Neural progenitor cell (in vitro differentiated cells): ENCODE measurements at regions not wholly inside any gene's neighbourhood (a gene's known extent, or its start where the extent isn't known, plus 50 kb on each side); places are given as distances from the start of the nearest gene placed in this dataset.

Experiments used
- DNase-seq: peaks from one replicate; pipeline ENCODE4 v3.0.0-alpha.2; 2016; ENCODE audit warnings: low spot score
- H2AFZ ChIP-seq: fragments of 200-600 bp; sonication (generic); replicated peaks from 2 replicates; pipeline ENCODE4 v1.6.1; 2016; ENCODE audit warnings: antibody characterized with exemption
- H3F3A ChIP-seq: fragments of 200-600 bp; sonication (generic); 2 replicates; pipeline ENCODE4 v1.6.1; 2016; ENCODE audit warnings: antibody characterized with exemption, low read depth
- H3K27ac ChIP-seq: fragments of 200-600 bp; sonication (generic); 2 replicates; pipeline ENCODE4 v1.5.1; 2016; ENCODE audit warnings: mild to moderate bottlenecking
- H3K27me3 ChIP-seq: fragments of 200-600 bp; sonication (generic); 2 replicates; pipeline ENCODE4 v1.6.1; 2016; ENCODE audit warnings: mild to moderate bottlenecking, moderate library complexity
- H3K36me3 ChIP-seq: fragments of 200-600 bp; sonication (generic); 2 replicates; pipeline ENCODE4 v1.5.1; 2016
- H3K4me1 ChIP-seq: fragments of 200-600 bp; sonication (generic); 2 replicates; pipeline ENCODE4 v1.6.1; 2016; ENCODE audit warnings: mixed run types
- H3K4me2 ChIP-seq: fragments of 200-600 bp; sonication (generic); 2 replicates; pipeline ENCODE4 v1.6.1; 2016
- H3K4me3 ChIP-seq: fragments of 200-600 bp; sonication (generic); 2 replicates; pipeline ENCODE4 v1.5.1; 2016
- H3K79me2 ChIP-seq: fragments of 200-600 bp; sonication (generic); 2 replicates; pipeline ENCODE4 v1.6.1; 2016; ENCODE audit warnings: low read depth
- H3K9ac ChIP-seq: fragments of 200-600 bp; sonication (generic); 2 replicates; pipeline ENCODE4 v1.6.1; 2016
- H3K9me3 ChIP-seq: fragments of 200-600 bp; sonication (generic); 2 replicates; pipeline ENCODE4 v1.5.1; 2016; ENCODE audit warnings: low read depth
- H4K20me1 ChIP-seq: fragments of 200-600 bp; sonication (generic); 2 replicates; pipeline ENCODE4 v1.6.1; 2016; ENCODE audit warnings: low read depth
- H3K27ac Mint-ChIP-seq: 3 replicates; pipeline ENCODE4 v1.8.0; 2021; ENCODE audit warnings: mixed read lengths
- H3K27me3 Mint-ChIP-seq: 2 replicates; pipeline ENCODE4 v1.8.0; 2022; ENCODE audit warnings: low read depth, mild to moderate bottlenecking, inconsistent platforms, moderate library complexity, mixed read lengths; ENCODE audit not compliant: insufficient read depth
- H3K36me3 Mint-ChIP-seq: 3 replicates; pipeline ENCODE4 v1.8.0; 2021; ENCODE audit warnings: mixed read lengths
- H3K4me1 Mint-ChIP-seq: 3 replicates; pipeline ENCODE4 v1.8.0; 2021; ENCODE audit warnings: mixed read lengths
- H3K4me3 Mint-ChIP-seq: 3 replicates; pipeline ENCODE4 v1.8.0; 2021; ENCODE audit warnings: mild to moderate bottlenecking, moderate library complexity, mixed read lengths
- H3K9me3 Mint-ChIP-seq: 3 replicates; pipeline ENCODE4 v1.8.0; 2020; ENCODE audit warnings: mixed read lengths
- EZH2 ChIP-seq: fragments of 200-600 bp; sonication (generic); IDR thresholded peaks from 2 replicates; pipeline ENCODE4 v1.6.1; 2017; ENCODE audit warnings: antibody characterized with exemption, mild to moderate bottlenecking, moderate library complexity
- EZH2phosphoT487 ChIP-seq: fragments of 200-600 bp; sonication (generic); IDR thresholded peaks from 2 replicates; pipeline ENCODE4 v1.6.1; 2017; ENCODE audit warnings: antibody characterized with exemption
- TF ChIP-seq, protein P1 (sequence below): fragments of 200-600 bp; sonication (generic); IDR thresholded peaks from 2 replicates; pipeline ENCODE4 v1.5.1; 2017; ENCODE audit warnings: antibody characterized with exemption, mild to moderate bottlenecking

DNA sequence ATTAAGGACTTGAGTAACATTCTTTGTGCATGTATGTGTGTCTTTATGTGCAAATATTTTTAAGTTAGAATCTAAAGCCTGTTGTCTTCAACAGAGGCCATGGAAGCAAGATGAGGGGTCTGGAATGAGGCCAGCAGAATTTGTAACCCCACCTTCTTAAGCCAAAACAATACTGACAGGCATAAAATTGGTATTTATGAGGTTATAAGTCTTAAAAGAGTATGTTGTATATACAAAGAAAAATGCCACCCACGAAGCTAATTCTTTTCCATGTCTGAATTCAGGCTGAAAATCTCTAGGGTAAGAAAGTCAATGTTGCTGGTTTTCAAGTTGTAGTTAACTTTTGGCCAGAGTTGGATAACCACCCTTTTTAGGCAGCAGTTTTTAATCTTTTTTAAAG is 86.2 kb upstream of the TMTC1 start:
- Histone ChIP-seq H3F3A (no peaks in the 10 kb centered on the region), H3K27ac (no peak overlapping the region), H3K36me3 (no peaks in the 10 kb centered on the region), H3K9me3 (no peaks in the 10 kb centered on the region), H3K27me3 (no peaks in the 10 kb centered on the region), H3K4me2 (no peak overlapping the region), H2AFZ (no peak overlapping the region), H3K9ac (no peak overlapping the region), H3K4me3 (no peak overlapping the region), H3K79me2 (no peaks in the 10 kb centered on the region), H3K4me1 (no peaks in the 10 kb centered on the region), H4K20me1 (no peaks in the 10 kb centered on the region)
- no peak overlapping the region for H3K4me3 Mint-ChIP-seq
- TF ChIP-seq, protein P1, sequence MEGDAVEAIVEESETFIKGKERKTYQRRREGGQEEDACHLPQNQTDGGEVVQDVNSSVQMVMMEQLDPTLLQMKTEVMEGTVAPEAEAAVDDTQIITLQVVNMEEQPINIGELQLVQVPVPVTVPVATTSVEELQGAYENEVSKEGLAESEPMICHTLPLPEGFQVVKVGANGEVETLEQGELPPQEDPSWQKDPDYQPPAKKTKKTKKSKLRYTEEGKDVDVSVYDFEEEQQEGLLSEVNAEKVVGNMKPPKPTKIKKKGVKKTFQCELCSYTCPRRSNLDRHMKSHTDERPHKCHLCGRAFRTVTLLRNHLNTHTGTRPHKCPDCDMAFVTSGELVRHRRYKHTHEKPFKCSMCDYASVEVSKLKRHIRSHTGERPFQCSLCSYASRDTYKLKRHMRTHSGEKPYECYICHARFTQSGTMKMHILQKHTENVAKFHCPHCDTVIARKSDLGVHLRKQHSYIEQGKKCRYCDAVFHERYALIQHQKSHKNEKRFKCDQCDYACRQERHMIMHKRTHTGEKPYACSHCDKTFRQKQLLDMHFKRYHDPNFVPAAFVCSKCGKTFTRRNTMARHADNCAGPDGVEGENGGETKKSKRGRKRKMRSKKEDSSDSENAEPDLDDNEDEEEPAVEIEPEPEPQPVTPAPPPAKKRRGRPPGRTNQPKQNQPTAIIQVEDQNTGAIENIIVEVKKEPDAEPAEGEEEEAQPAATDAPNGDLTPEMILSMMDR, result no peak
- TF ChIP-seq EZH2phosphoT487 (no peak), EZH2 (no peak)
- H3K27me3 Mint-ChIP-seq, result no peaks in the 10 kb centered on the region
- H3K27ac Mint-ChIP-seq, result no peak overlapping the region
- peaks cover 4% of the 10 kb centered on the region for H3K4me1 Mint-ChIP-seq
- no peaks in the 10 kb centered on the region for H3K36me3 Mint-ChIP-seq
- no peak for DNase-seq
- H3K9me3 Mint-ChIP-seq, result no peaks in the 10 kb centered on the region

DNA sequence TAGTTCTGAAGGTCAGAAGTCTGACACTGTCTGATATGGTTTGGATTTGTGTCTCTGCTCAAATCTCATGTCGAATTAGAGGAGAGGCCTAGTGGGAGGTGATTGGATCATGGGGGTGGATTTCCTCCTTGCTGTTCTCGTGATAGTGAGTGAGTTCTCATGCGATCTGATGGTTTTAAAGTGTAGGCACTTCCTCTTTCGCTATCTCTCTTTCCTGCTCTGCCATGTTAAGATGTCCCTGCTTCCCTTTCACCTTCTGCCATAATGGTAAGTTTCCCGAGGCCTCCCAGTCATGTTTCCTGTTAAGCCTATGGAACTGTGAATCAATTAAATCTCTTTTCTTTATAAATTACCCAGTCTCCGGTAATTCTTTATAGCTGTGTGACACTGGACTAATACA is 84.1 kb upstream of the TMTC1 start:
- Histone ChIP-seq H4K20me1 (no peaks in the 10 kb centered on the region), H3F3A (no peaks in the 10 kb centered on the region), H2AFZ (no peak overlapping the region), H3K4me3 (no peak overlapping the region), H3K4me2 (no peak overlapping the region), H3K27ac (no peak overlapping the region), H3K9me3 (no peaks in the 10 kb centered on the region), H3K27me3 (no peaks in the 10 kb centered on the region), H3K79me2 (no peaks in the 10 kb centered on the region), H3K36me3 (no peaks in the 10 kb centered on the region), H3K9ac (no peak overlapping the region), H3K4me1 (peaks cover 8% of the 10 kb centered on the region)
- no peak for DNase-seq
- Mint-ChIP-seq H3K27me3 (no peaks in the 10 kb centered on the region), H3K9me3 (no peaks in the 10 kb centered on the region), H3K27ac (no peak overlapping the region), H3K4me1 (peaks cover 4% of the 10 kb centered on the region), H3K4me3 (no peak overlapping the region), H3K36me3 (no peaks in the 10 kb centered on the region)
- TF ChIP-seq, protein P1, result no peak
- TF ChIP-seq EZH2phosphoT487 (no peak), EZH2 (no peak)

DNA sequence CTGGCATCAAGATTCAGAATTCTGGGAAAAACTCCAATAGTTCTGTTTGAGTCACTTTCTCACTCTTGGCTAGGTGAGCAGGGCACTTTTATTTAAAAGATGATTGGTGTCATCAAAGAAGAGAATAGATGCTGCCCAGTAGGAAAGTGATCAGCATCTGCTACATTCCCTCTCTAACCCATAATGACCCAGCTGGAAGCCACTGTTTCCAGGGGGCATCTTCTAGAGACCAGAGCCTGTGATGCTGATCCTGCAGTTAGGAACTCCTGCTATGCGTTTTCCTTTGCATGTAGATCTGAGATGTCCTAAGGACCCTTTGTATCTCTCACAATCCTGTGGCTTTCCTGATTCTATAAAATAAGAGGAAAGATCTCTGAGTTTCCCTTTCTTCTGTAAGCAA is 79.9 kb upstream of the TMTC1 start:
- Mint-ChIP-seq H3K4me1 (no peaks in the 10 kb centered on the region), H3K27ac (no peak overlapping the region), H3K27me3 (no peaks in the 10 kb centered on the region), H3K4me3 (no peak overlapping the region), H3K9me3 (no peaks in the 10 kb centered on the region), H3K36me3 (no peaks in the 10 kb centered on the region)
- H3K9me3 ChIP-seq, result no peaks in the 10 kb centered on the region
- H3K27ac ChIP-seq, result no peak overlapping the region
- no peak overlapping the region for H2AFZ ChIP-seq
- no peaks in the 10 kb centered on the region for H3K36me3 ChIP-seq
- no peaks in the 10 kb centered on the region for H3K27me3 ChIP-seq
- no peak for DNase-seq
- H3K79me2 ChIP-seq, result no peaks in the 10 kb centered on the region
- no peak overlapping the region for H3K4me2 ChIP-seq
- H3K4me3 ChIP-seq, result no peak overlapping the region
- peaks cover 8% of the 10 kb centered on the region for H3K4me1 ChIP-seq
- no peaks in the 10 kb centered on the region for H3F3A ChIP-seq
- H4K20me1 ChIP-seq, result no peaks in the 10 kb centered on the region
- TF ChIP-seq, protein P1, result no peak
- TF ChIP-seq EZH2, result no peak
- no peak for TF ChIP-seq EZH2phosphoT487
- no peak overlapping the region for H3K9ac ChIP-seq
